ENCODE measurements at regions not wholly inside any gene's neighbourhood (a gene's known extent, or its start where the extent isn't known, plus 50 kb on each side); places are given as distances from the start of the nearest gene placed in this dataset.

DNA sequence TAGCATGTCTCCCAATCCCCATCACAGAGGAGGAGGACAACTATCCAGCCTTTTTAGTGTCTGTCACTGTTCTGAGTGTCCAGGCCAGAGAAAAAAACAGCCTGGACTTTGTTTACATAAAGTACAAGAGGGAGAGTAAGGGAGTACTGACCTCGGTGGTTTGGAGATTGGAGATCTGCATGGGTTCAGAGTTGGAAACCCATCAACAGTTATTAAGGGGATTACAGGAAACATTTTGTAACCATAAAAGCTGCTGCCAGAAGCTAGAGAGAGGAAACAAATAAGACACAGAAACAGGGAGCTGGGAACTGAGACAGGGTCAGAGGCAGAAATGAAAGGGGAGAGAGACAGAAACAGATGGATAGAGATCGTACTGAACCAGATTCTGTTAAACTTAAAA is 131.5 kb upstream of the CTTNBP2NL start:
- no peak for DNase-seq (ENCODE audit: low read depth)

DNA sequence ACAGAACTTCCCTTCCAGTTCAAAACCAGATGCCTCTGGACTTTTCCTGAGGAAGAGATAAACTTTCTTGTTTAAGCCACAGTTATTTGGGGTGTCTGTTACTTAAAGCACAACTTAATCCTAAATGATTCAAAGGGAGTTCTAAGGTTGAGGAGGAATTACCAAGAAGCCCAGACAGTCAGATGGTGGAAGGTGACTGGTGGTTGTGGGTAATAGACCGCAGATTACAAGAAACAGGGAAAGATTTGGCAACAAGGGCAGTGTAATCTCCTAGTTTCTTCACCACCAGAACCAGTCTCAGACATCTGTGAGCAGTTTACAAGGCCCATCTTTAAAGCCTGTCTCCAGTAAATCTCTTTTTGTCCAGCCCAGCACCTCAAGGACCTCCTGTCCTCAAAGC is 130.1 kb upstream of the CTTNBP2NL start:
- DNase-seq (ENCODE audit: low read depth), result no peak

DNA sequence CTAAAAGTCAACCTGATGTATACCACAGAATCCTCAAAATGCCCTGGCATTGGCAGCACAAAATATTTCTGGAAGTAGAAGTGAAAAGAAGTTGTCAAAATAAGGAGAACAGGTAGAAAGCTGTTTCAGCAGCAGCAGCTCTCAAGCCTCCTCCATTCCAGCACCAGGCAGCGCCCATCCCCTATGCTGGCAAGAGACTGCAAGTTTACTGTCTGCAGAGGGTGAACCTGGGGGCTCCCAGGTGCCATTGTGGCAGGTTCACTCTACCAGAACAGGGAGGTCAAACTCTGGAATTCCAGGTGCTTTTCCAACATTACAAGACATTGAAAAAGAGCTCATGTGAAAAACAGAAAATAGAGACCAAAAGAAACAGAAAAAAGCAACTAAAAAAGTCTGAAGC is 128.8 kb upstream of the CTTNBP2NL start:
- no peak for DNase-seq (ENCODE audit: low read depth)

DNA sequence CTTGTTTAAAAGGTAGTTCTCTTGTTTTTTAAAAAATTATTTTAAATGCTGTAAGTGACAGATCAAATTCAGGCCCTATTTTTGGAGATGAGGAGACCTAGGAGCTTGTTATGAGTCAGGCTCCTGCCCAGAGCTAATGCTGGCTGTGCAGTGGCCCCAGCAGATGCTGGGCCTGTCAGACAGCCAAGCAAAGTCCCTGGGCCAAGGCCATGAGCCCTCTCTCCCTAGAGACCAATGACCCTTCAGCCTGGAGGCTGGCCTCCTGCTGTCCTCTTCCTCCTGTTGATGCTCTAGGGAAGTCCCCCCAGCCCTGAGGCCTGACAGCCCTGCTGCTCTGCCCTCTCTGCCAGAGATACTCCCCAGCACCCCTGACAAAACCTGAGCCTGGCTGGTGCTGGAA is 128.1 kb upstream of the CTTNBP2NL start:
- DNase-seq (ENCODE audit: low read depth), result no peak

DNA sequence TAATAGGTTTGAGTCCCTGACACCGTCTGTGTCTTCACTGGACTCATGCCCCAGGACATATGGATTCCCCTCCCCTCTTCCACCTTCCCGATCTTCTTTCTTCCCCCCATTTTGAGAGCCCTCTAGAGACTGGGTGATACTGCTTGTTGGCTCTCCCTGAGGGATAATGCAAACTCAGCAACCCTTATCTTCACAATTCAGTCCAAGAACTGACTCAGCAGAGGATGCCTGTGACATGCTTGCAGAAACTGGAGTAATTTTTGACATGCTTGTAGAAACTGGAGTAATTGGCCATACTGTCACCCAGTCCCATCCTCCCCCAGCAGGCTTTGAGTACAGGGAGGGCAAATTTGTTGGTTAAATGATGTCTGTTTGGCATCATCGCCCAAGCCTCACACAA is 127.6 kb upstream of the CTTNBP2NL start:
- DNase-seq (ENCODE audit: low read depth), result no peak

DNA sequence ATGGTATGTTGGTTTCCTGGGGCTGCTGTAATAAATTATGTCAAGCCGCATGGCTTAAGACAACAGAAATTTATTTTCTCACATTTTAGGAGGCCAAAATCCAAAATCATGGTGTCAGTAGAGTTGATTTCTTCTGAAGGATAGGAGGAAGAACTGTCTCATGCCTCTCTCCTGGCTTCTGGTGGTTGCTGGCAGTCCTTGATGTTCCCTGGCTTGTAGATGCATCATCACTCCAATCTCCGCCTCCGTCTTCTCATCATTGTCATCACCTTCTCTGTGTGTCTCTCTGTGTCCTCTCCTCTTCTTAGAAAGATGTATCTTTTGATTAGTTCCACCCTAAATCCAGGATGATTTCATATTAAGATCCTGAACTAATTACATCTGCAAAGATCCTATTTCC is 124.7 kb upstream of the CTTNBP2NL start:
- no peak for DNase-seq (ENCODE audit: low read depth)

DNA sequence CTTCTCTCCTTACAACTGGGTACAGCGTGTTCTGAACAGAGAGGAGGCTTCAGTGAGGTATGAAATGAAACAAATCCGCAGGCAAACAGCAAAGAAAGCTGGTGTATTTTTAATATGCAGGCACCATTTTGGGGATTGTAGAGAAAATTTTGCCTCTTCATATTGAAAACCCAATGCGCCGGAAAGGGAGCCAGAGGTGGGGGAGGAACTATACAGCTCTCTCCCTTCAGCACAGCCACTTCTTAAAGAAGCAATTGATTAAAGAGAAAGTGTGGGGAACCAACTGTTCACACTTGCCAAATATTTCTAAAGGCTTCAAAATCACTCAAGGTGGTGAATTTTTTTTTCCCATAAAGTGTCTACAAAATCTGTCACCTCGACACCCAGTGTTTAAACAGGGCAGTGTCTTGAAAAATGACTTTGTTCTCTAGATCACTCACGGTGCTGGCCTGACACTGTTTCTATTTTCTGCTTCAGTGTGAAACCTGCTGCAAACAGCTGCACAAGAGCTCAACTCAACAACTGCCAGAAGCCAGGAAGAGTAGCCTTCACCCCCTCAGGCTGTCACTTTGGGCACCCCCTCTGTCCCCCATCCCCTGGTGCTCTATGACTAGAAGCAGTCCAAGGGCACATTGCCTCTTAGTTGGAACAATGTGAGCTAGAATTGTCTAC is 123.8 kb upstream of the CTTNBP2NL start:
- no peak for DNase-seq (ENCODE audit: low read depth)

DNA sequence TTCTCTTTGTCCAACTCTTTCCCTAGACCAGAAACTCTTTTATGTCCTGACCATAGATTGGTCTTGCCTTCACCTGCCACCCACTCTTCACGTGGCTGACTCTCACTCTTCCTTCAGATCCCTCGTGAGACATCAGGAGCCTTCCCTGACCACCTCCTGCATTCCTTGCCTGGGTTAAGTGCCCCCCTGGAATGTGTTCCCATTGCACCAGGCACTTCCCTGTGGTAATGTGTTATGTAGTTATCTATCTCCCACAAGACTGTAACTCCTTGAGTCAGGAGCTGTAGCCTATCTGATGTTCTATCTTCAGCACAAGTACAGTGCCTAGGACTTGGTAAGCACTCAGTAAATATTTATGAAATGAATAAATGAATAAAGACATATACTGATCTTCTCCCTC is 111.2 kb upstream of the CTTNBP2NL start:
- no peak for DNase-seq (ENCODE audit: low read depth)

DNA sequence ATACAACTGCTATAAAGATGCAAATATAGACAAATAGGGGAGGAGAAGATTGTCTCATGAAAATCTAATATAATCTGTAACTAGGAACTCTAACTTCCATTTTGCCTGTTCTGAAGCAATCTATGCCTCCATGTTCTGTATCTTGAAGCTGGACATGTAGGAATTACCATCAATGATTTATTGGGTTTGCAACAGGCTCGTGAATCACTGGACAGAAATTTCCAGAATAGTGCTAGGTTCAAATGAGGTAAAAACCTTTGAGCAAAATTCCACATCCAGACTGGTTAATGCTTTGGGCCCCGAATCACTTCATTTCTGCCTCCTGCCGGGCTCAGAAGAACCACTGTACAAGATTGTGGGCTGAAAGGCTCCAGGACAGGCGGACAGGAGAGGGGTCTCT is 110.7 kb upstream of the CTTNBP2NL start:
- DNase-seq (ENCODE audit: low read depth), result no peak

DNA sequence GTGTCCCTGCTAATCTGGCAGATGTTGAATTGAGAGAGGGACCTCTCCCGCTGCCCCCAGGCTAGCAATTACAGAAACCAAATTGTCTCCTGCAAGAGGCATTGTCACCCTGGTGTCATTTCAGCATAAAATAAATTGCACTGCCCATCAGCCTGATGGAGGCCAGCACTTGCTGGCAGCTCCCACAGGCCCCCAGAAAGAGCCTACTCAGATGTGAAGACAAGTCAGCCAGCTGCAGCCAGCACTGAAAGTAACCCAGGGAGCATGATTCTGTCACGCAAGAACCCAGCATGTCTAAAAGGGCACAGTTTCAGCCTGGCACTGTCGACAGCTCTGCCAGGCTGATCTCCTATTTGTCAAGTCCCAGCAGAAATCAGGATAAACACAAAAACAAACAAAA is 110.3 kb upstream of the CTTNBP2NL start:
- no peak for DNase-seq (ENCODE audit: low read depth)

DNA sequence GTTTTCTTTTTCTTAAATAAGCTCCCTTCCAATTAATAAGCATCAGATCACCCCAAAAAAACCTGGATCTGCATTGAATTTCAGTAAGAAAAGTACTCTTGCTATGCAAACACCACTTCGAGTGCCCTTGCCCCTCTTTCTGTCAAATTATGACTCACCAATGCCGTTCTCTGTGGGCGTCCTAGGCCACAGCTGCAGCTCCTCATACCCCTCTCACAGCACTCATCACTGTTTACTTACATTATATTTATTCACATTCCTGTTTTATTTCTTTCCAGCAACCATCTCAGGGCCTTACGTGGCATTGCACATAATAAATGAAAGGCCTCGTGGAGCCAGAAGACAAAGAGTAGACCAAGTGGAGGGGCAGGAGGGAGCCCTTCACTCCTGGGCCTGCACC is 99.1 kb upstream of the CTTNBP2NL start:
- no peak for DNase-seq (ENCODE audit: low read depth)

DNA sequence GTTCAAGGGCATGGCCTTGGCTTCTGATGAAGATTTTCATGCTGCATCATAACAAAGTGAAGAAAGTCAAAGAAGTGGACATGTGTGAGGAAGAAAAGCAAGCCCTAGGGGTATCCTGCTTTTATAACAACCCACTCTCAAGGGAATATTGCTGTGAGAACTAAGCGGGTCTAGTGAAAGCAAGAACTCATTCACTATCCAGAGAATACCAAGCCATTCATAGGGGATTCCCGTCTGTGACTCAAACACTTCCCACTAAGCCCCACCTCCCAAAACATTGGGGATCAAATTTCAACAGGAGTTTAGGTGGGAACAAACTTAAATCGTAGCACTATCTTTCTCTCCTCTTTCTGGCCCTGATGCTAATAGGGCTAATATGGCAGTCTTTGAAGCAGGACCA is 98.5 kb upstream of the CTTNBP2NL start:
- DNase-seq (ENCODE audit: low read depth), result no peak

DNA sequence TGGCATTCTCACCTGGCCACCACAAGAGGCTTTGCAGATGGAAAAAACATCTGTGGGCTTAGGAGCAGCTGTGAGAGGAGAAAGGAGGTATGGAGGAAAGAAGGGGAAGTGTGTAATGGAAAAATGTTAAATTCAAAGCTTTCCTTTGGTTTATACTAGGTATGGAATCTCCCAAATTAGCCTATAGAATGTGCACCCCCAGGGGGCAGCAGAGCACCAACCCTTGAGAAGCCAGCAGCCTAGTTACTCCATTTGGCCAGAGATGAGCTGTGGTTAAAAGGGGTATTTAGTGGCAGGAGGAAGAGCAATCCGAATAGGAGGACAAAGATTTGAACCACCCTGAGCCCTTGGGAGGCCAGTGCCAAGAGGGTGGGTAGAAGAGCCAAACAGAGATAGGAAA is 97.5 kb upstream of the CTTNBP2NL start:
- no peak for DNase-seq (ENCODE audit: low read depth)

DNA sequence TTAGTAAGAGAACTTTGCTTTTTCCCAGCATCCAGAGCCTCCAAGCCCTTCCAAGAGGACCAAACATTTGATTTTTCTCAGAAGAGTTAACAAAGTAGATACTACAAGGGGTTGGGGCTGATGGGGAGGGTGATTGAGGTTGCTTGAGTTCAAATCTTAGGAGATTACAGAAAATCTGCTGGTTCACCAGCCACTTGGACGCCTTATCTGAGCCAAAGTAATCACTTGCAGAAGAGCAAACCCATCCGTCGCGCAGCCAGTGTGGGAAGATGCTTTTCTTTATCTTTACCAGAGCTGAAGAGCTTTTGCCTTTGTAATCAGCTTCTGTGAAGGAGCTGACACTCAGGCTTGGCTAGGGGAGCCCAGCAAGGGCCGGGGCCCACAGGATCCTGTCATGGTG is 91.9 kb upstream of the CTTNBP2NL start:
- DNase-seq (ENCODE audit: low read depth), result no peak

DNA sequence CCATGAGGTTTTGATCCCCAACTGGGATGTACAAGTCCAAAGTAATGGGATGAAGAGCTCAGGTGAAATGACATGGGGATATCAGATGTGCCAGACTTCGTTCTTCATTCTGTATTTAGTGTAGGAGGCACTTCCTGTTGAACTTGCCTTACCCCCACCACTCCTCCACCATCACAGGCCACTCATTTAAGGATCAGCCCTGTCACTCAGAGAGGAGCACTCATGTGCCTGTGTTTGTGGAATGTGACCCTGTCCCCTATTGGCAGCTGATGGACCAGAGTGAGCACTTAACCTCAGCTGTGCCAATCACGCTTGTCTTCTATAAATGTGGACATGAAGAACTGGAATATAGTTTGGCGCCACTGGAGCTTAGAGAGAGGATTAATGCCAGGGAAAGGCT is 91.4 kb upstream of the CTTNBP2NL start:
- DNase-seq (ENCODE audit: low read depth), result no peak

DNA sequence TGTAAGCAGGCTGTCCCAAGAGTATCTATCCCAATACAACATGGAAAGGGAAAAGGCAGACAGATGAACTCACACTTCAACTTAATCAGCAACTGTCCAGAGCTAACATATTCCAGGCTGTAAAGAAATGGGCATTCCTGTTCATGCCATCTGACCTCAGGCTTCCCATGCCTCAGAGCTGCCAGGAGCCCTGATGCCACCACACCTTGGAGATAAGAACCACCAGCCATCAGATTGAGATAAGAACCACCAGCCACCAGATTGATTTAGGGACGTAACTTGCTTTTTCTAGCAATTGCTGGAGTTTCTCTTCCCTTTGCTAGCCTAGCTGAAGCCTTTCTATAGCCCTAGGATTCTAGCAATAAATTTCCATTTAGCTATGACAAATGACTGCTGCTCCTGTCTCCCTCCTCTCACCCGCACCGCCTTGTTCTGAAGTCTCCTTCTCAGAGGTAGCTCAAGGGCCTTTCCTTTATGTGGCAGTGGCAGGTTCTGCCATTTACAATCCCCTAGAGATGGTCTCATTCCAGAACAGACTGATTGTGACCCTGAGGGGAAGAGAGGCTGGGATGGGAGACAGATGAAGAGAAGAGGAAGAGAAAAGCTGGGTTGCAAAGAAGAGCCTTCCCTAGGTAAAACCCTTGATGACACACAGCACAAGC is 88.0 kb upstream of the CTTNBP2NL start:
- no peak for DNase-seq (ENCODE audit: low read depth)

DNA sequence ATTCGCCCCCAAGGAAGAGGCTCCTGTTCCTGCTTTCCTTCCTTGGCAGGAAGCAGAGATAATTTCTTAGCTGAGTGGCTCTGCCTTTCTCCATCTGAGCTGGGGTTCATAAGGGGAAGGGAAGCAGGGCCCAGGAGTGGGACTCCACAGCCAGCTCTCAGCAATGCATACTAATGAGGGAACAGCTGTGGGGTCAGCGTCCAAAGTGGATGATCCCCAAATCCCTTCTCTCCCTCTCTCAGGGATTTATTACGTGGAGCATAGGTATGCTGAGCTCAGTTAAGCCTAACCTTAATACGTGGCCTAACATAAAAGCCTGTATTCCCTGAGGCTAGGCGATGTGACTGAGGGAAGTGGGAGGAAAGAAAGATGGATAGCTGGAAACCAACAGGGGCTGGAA is 87.3 kb upstream of the CTTNBP2NL start:
- DNase-seq (ENCODE audit: low read depth), result no peak

DNA sequence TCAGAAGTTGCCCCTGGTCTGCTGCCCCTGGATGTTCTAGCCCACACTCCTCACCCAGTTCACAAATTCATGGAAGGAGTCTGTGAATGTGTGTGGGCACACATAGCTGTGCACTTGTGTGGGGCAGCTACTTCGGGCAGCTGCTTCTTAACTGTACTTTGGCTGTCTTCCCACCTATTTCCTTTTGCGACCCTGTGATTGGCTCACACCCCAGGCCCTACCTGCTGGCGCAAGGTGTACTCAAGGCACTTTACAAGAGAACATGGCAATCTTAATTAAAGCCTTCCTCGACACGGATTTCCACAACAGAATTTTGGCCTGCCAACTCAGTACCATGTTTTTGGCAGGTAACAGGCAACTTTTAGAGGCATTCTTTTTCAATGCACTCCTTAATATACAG is 86.5 kb upstream of the CTTNBP2NL start:
- DNase-seq (ENCODE audit: low read depth), result no peak

DNA sequence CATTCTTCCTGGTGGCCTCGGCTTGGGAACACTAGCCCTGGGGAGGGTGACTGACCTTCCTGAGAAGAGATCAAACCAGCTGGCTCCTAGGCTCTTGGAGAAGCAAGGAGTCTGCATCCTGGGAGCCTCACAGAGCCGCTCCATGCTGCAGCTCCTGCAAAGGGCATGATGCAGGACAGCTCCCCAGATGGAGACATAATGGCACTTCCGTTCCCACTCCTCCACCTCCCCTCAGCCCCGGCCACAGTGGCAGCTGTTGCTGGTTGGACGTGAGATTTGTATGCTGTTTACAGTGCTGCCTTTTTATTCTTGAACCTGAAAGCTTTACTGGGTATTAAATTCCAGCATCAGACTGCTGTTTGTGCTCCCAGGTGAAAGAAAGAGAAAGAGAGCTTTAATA is 83.7 kb upstream of the CTTNBP2NL start:
- no peak for DNase-seq (ENCODE audit: low read depth)

DNA sequence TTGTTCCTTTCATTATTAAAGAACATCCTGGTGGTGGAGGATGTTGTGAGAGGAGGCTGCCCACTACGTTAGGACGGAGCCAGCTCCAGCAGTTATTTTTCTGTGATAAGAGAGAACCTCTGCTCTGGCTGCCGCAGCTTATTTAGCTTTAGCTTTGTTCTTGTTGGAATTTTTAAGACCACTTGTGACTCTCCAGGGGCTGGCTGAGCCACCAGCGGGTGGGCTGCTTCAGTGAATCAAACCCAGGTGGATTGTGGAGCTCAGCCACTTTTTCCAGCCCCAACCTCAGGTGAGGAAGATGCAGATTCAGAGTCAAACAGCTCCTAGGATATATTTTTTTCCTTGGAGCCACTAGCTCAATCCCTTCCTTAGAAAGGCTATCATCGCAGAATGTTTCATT is 83.1 kb upstream of the CTTNBP2NL start:
- DNase-seq (ENCODE audit: low read depth), result no peak

DNA sequence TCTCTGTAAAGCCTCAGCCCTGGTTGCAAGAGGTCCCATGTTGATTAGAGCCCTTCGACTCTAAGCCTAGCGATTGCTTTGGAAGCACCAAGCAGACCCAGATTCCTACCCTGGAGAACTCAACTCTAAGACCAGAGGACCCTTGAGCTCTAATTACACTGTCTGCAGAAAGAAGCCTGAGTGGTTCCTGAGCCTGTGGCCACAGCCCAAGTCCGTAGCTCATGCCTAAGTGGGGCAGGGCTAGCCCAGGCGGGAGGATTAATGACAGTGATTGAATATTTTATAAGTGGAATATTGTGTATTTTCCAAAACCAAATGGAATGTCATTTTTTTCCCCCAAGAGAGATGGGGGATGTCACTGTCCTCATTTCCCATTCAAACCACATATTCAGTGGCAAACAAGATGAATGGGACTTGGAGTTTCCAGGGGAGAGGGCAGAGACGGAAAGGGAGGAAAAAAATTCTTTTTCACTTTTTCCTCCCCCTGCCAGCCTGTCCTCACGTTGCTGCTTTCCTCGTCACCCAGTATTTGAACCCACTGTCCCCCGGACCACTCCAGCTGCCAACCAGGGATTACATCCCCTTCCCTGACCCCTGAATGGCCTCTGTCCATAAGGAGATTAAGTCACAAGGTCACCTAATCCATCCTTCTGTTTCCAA is 79.6 kb upstream of the CTTNBP2NL start:
- no peak for DNase-seq (ENCODE audit: low read depth)

DNA sequence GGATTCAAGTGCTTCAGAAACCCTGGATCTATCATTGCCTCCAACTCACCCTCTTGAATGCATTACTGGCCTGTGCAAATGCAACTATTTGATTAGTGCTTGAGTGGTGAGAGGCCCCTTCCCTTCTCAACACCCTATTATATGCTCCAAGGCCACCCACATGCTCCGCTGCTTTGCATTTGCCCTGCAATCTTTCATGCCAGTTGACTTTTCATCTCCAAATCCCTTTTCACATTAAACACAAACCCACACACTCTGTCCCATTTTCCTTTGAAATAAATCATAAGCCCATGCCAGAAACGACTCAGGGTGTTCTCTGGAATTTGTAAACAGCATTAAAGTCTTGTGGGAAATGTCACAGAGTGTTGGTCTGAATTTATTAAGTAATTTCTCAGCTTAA is 78.9 kb upstream of the CTTNBP2NL start:
- no peak for DNase-seq (ENCODE audit: low read depth)

DNA sequence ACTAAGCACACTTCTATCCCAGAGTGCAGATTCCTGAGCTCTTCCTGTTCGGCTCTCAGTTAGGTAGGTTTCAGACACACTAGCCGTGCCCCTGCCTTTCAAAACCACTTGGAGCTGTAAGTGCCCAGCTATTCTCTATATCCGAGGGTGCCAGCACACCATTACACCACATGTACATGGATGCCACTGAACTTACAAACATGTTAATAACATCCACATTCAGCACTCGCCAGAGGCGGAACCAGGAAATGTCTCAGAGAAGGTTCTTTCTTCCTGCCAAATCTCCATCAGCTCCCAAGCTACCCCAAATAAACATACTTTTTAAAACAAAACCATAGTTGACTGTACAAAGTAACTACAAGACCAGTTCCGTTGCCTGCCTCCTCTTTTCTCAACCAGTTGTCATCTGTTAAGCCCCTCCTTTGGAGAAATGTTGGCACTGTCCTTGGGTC is 78.4 kb upstream of the CTTNBP2NL start:
- DNase-seq (ENCODE audit: low read depth), result no peak

DNA sequence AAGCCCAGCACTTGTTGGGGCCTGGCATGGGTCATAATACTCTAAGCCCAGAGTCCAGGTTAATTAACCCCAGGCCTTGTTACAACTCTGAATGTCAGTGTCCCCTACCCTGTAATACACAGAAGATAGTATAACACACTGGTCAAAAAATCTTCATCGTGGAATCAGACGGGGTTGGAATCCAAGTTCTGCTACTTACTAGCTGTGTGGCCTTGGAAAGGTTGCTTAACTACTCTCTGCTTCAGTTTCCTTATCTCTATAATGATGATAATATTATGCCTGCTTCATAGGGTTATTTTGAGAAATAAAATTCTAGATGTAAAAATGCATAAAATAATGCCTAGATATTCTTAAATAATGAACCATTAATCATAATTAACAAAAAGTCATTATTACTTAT is 77.8 kb upstream of the CTTNBP2NL start:
- no peak for DNase-seq (ENCODE audit: low read depth)

Data from stimulated activated CD4-positive, alpha-beta T cell treated with anti-CD3 and anti-CD28 coated beads, Interleukin-2, amount 100 ng/mL, for 4 hours (primary cell).